Loucy (cell line): ENCODE measurements at regions not wholly inside any gene's neighbourhood (a gene's known extent, or its start where the extent isn't known, plus 50 kb on each side); places are given as distances from the start of the nearest gene placed in this dataset.

ENCODE experiments used
- H2AFZ ChIP-seq: fragments of 200-600 bp; sonication (generic); 2 replicates; pipeline ENCODE4 v1.6.0; 2016; ENCODE audit warnings: antibody characterized with exemption, mild to moderate bottlenecking, low read length, moderate library complexity
- H3F3A ChIP-seq: fragments of 200-600 bp; 2 replicates; pipeline ENCODE4 v1.6.0; 2016; ENCODE audit warnings: antibody characterized with exemption, low read depth, mild to moderate bottlenecking
- H3K27me3 ChIP-seq: fragments of 200-600 bp; sonication (generic); 2 replicates; pipeline ENCODE4 v1.6.1; 2014; ENCODE audit warnings: low read length, mild to moderate bottlenecking; ENCODE audit not compliant: insufficient read depth, poor library complexity, severe bottlenecking
- H3K36me3 ChIP-seq: fragments of 200-600 bp; sonication (generic); 2 replicates; pipeline ENCODE4 v1.6.1; 2016; ENCODE audit warnings: low read length; ENCODE audit not compliant: insufficient read depth
- H3K4me1 ChIP-seq: fragments of 200-600 bp; sonication (generic); 2 replicates; pipeline ENCODE4 v1.5.1; 2014; ENCODE audit warnings: low read length, mild to moderate bottlenecking; ENCODE audit not compliant: insufficient read depth, poor library complexity, severe bottlenecking
- H3K4me2 ChIP-seq: fragments of 200-600 bp; sonication (generic); 2 replicates; pipeline ENCODE4 v1.6.0; 2014; ENCODE audit warnings: antibody characterized with exemption, low read length, low read depth, mild to moderate bottlenecking; ENCODE audit not compliant: poor library complexity, severe bottlenecking
- H3K4me3 ChIP-seq: fragments of 200-600 bp; sonication (generic); 2 replicates; pipeline ENCODE4 v1.5.1; 2014; ENCODE audit warnings: low read length, mild to moderate bottlenecking, mixed read lengths; ENCODE audit not compliant: poor library complexity, severe bottlenecking
- H3K79me2 ChIP-seq: fragments of 200-600 bp; sonication (generic); 2 replicates; pipeline ENCODE4 v1.6.1; 2014; ENCODE audit warnings: low read length; ENCODE audit not compliant: insufficient read depth
- H3K9ac ChIP-seq: fragments of 200-600 bp; sonication (generic); 2 replicates; pipeline ENCODE4 v1.6.0; 2014; ENCODE audit warnings: mild to moderate bottlenecking, low read depth, low read length, moderate library complexity; ENCODE audit not compliant: poor library complexity, severe bottlenecking
- H3K9me2 ChIP-seq: fragments of 200-600 bp; sonication (generic); replicated peaks from 2 replicates; pipeline ENCODE4 v1.6.1; 2016; ENCODE audit warnings: low read depth, low read length, mixed read lengths
- H3K9me3 ChIP-seq: fragments of 200-600 bp; sonication (generic); 2 replicates; pipeline ENCODE4 v1.6.1; 2014; ENCODE audit warnings: mild to moderate bottlenecking, antibody characterized with exemption, low read length, low read depth; ENCODE audit not compliant: insufficient read depth
- H4K20me1 ChIP-seq: fragments of 200-600 bp; sonication (generic); 2 replicates; pipeline ENCODE4 v1.6.0; 2014; ENCODE audit warnings: antibody characterized with exemption, low read length, mild to moderate bottlenecking; ENCODE audit not compliant: insufficient read depth, poor library complexity, severe bottlenecking
- EZH2phosphoT487 ChIP-seq: fragments of 200-600 bp; IDR thresholded peaks from 2 replicates; pipeline ENCODE4 v1.6.1; 2018; ENCODE audit warnings: antibody characterized with exemption, mild to moderate bottlenecking, moderate library complexity, borderline replicate concordance
- TF ChIP-seq, protein P1 (sequence below): fragments of 200-600 bp; sonication (generic); conservative IDR thresholded peaks from 2 replicates; pipeline ENCODE4 v1.5.1; 2014; ENCODE audit warnings: mild to moderate bottlenecking, antibody characterized with exemption, low read length

DNA sequence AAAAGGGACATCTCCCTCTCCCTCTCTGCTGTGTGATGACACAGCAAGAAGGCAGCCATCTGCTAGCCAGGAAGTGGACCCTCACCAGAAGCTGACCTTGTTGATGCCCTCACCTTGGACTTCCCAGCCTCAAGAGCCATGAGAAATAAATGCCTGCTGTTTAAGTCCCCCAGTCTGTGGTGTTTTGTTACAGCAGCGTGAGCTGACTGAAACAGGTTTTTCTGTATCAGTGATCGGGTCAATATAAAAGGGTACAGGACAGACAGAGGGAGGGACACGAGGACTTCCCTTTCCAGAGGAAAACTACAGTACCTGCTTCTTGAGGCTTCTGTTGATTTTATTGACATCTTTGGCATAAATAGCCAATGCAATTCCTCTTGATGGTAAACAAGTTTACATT is 510.3 kb upstream of the CHAC2 start:
- Histone ChIP-seq H3K9ac (no peak overlapping the region), H4K20me1 (no peaks in the 10 kb centered on the region), H3K4me1 (no peaks in the 10 kb centered on the region), H3K9me2 (no peaks in the 10 kb centered on the region), H3K4me3 (no peak overlapping the region), H3F3A (no peaks in the 10 kb centered on the region), H3K9me3 (no peaks in the 10 kb centered on the region), H3K36me3 (no peaks in the 10 kb centered on the region), H3K27me3 (no peaks in the 10 kb centered on the region), H3K79me2 (no peaks in the 10 kb centered on the region), H2AFZ (no peak overlapping the region), H3K4me2 (no peak overlapping the region)
- TF ChIP-seq, protein P1, sequence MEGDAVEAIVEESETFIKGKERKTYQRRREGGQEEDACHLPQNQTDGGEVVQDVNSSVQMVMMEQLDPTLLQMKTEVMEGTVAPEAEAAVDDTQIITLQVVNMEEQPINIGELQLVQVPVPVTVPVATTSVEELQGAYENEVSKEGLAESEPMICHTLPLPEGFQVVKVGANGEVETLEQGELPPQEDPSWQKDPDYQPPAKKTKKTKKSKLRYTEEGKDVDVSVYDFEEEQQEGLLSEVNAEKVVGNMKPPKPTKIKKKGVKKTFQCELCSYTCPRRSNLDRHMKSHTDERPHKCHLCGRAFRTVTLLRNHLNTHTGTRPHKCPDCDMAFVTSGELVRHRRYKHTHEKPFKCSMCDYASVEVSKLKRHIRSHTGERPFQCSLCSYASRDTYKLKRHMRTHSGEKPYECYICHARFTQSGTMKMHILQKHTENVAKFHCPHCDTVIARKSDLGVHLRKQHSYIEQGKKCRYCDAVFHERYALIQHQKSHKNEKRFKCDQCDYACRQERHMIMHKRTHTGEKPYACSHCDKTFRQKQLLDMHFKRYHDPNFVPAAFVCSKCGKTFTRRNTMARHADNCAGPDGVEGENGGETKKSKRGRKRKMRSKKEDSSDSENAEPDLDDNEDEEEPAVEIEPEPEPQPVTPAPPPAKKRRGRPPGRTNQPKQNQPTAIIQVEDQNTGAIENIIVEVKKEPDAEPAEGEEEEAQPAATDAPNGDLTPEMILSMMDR: no peak
- no peak for TF ChIP-seq EZH2phosphoT487

DNA sequence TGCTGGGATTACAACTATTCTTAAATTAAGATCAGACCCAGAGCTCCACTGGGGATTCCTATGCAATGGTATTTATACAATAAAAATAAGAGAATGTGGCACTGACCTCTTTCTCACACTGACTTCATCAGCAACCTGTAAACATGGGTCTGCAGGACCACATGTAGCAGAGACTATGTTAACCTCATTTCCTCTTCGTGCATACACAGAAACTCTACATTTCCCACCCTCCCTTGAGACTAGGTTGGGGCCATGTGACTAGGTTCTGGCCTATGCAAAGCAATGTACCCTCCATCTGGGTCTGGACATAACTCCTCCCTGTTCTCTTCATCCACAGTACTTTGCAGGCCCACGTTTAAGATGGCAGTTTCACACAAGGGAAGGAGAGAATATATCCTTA is 514.4 kb upstream of the CHAC2 start:
- H3K27me3 ChIP-seq: no peaks in the 10 kb centered on the region
- no peak overlapping the region for H2AFZ ChIP-seq
- no peaks in the 10 kb centered on the region for H3K4me1 ChIP-seq
- H3K79me2 ChIP-seq: no peaks in the 10 kb centered on the region
- H3K9ac ChIP-seq: no peak overlapping the region
- H4K20me1 ChIP-seq: no peaks in the 10 kb centered on the region
- H3K4me2 ChIP-seq: no peak overlapping the region
- H3K9me2 ChIP-seq: no peaks in the 10 kb centered on the region
- no peaks in the 10 kb centered on the region for H3K9me3 ChIP-seq
- H3K4me3 ChIP-seq: no peak overlapping the region
- H3F3A ChIP-seq: no peaks in the 10 kb centered on the region
- no peak for TF ChIP-seq EZH2phosphoT487
- TF ChIP-seq, protein P1: no peak
- H3K36me3 ChIP-seq: no peaks in the 10 kb centered on the region

DNA sequence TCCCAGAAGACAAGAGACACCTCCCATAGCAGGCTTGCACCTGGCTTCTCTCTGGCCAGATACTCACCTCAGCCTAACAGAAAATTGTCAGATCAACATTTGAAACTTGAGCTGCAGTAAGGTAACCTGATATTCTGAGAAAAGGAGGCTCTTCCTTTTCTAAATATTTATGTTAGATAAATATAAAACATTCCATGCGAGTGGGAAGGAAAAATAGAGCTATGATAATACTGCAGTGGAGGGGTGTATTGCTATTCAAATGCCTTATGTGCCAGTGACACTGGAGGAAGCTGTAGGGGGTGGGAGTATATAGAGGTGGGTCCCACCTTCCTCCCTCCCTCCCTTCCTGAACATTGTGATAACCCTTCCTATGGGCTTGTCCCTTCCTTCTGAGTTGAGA is 515.5 kb upstream of the CHAC2 start:
- no peak for TF ChIP-seq EZH2phosphoT487
- TF ChIP-seq, protein P1: no peak
- Histone ChIP-seq H3K36me3 (no peaks in the 10 kb centered on the region), H3K4me1 (no peaks in the 10 kb centered on the region), H3K4me3 (no peak overlapping the region), H3K9me2 (no peaks in the 10 kb centered on the region), H2AFZ (no peak overlapping the region), H3K4me2 (no peak overlapping the region), H3K9ac (no peak overlapping the region), H3K27me3 (no peaks in the 10 kb centered on the region), H3K9me3 (no peaks in the 10 kb centered on the region), H4K20me1 (no peaks in the 10 kb centered on the region), H3F3A (no peaks in the 10 kb centered on the region), H3K79me2 (no peaks in the 10 kb centered on the region)
